Panc1 (cell line): ENCODE measurements at regions not wholly inside any gene's neighbourhood (a gene's known extent, or its start where the extent isn't known, plus 50 kb on each side); places are given as distances from the start of the nearest gene placed in this dataset.

ENCODE experiments used
- ATAC-seq: fragments of 200-7000 bp; cut with Tn5 transposase; 2 replicates; pipeline ENCODE4 v1.9.1; 2020; ENCODE audit warnings: mild to moderate bottlenecking, moderate library complexity
- BruUV-seq: library from RNA; stranded (reverse); fragments of 400-500 nt; replicated peaks from 2 replicates; lab custom pipeline; 2021; lab: Mats Ljungman, UMichigan
- CTCF ChIA-PET: fragments of 300-600 bp; sonication (Branson Sonifier 250); formaldehyde crosslinking; loops from one replicate; lab custom pipeline; 2022; ENCODE audit warnings: antibody characterized with exemption; lab: Charles Lee
- POLR2A ChIA-PET: fragments of 300-600 bp; sonication (Branson Sonifier 250); formaldehyde crosslinking; loops from one replicate; lab custom pipeline; 2022; ENCODE audit warnings: antibody characterized with exemption; lab: Charles Lee
- DNase-seq: peaks from one replicate; pipeline ENCODE4 v3.0.0-alpha.2; 2010; ENCODE audit warnings: low read depth, low spot score
- H3K27ac ChIP-seq: 2 replicates; pipeline ENCODE4 v1.5.1; 2011; ENCODE audit warnings: mild to moderate bottlenecking, low read length, inconsistent platforms
- H3K27me3 ChIP-seq: fragments of 200-500 bp; sonication (Bioruptor generic); 2 replicates; pipeline ENCODE4 v1.6.0; 2014; ENCODE audit warnings: low read length, inconsistent platforms; ENCODE audit not compliant: control insufficient read depth, insufficient read depth
- H3K36me3 ChIP-seq: fragments of 200-500 bp; sonication (Bioruptor generic); 2 replicates; pipeline ENCODE4 v1.5.1; 2014; ENCODE audit warnings: inconsistent platforms, mild to moderate bottlenecking, low read length, moderate library complexity; ENCODE audit not compliant: control insufficient read depth, insufficient read depth
- H3K4me1 ChIP-seq: 2 replicates; pipeline ENCODE4 v1.5.1; 2011; ENCODE audit warnings: inconsistent platforms, mild to moderate bottlenecking, low read length, moderate library complexity; ENCODE audit not compliant: control insufficient read depth, insufficient read depth
- H3K4me3 ChIP-seq, 2 experiments: 2 replicates each; pipeline ENCODE4 v1.5.1; 2011 to 2012; ENCODE audit warnings: low read depth in 2 of 2, low read length in 2 of 2, mild to moderate bottlenecking in 2 of 2, inconsistent platforms in 1 of 2, moderate library complexity in 1 of 2
- H3K9me3 ChIP-seq: fragments of 200-500 bp; sonication (Bioruptor generic); 2 replicates; pipeline ENCODE4 v1.5.1; 2014; ENCODE audit warnings: low read depth, mild to moderate bottlenecking, inconsistent platforms, low read length, moderate library complexity; ENCODE audit not compliant: control insufficient read depth, insufficient read depth
- POLR2AphosphoS5 ChIP-seq: IDR thresholded peaks from 2 replicates; pipeline ENCODE4 v1.6.1; 2012; ENCODE audit warnings: mild to moderate bottlenecking, low read depth, low read length, moderate library complexity
- SIN3A ChIP-seq: IDR thresholded peaks from 2 replicates; pipeline ENCODE4 v1.6.1; 2012; ENCODE audit warnings: low read depth, mild to moderate bottlenecking, low read length, moderate library complexity, borderline replicate concordance; ENCODE audit not compliant: insufficient read depth
- TCF7L2 ChIP-seq: IDR thresholded peaks from 2 replicates; pipeline ENCODE4 v1.6.1; 2011; ENCODE audit warnings: mild to moderate bottlenecking, low read depth, low read length, inconsistent platforms
- in situ Hi-C: cut with HindIII; loops from 2 replicates; pipeline ENCODE4 v1.10.0; 2016; ENCODE audit warnings: low sequenced_read_pairs, low pct_unique_long_range_greater_than_20kb
- intact Hi-C: fragments of 100-400 bp; cut with micrococcal nuclease; formaldehyde crosslinking; loops from one replicate; pipeline ENCODE4 v1.10.0; 2022; ENCODE audit not compliant: unreplicated experiment
- TF ChIP-seq, protein P1 (sequence below), 2 experiments: IDR thresholded peaks; 2 replicates each; pipeline ENCODE4 v1.6.1; 2011 to 2012; ENCODE audit warnings: low read depth in 2 of 2, control low read depth in 1 of 2, low read length in 1 of 2, mild to moderate bottlenecking in 1 of 2, moderate library complexity in 1 of 2; ENCODE audit not compliant: insufficient read depth in 1 of 2
- TF ChIP-seq, protein P2 (sequence below): fragments of 450-650 bp; IDR thresholded peaks from 2 replicates; pipeline ENCODE4 v1.5.1; 2017; ENCODE audit warnings: mild to moderate bottlenecking

DNA sequence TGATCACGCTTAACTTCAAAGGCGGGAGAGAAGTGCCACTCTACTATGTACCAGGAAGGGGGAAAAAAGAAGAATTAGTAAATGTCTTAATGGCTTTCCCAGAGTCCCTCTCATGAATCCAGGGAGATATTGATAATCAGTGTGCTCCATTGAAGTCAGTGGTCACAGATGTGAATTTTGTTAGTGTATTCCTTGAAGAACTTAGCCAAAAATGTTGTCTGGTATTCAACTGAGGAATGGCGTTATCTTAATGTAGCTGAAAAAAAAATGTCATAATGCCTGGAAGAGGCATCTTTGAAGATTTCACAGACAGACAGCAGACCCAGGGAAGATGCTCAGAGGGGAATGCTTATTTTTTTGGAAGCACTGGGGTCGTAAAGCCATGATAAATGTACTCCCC lies 250.4 kb downstream of the WDR11 start:
- intact Hi-C loops (no loop called here), in situ Hi-C loops (no loop called here)
- ATAC-seq (no peak), DNase-seq (no peak)
- Histone ChIP-seq H3K4me3 (no peak overlapping the region), H3K4me1 (no peaks in the 10 kb centered on the region), H3K9me3 (no peaks in the 10 kb centered on the region), H3K27me3 (peaks cover 6% of the 10 kb centered on the region; the same call in 1 of the 2 replicates), H3K36me3 (no peaks in the 10 kb centered on the region), H3K27ac (no peak overlapping the region)
- POLR2A ChIA-PET = no interaction called here
- TF ChIP-seq, protein P1, sequence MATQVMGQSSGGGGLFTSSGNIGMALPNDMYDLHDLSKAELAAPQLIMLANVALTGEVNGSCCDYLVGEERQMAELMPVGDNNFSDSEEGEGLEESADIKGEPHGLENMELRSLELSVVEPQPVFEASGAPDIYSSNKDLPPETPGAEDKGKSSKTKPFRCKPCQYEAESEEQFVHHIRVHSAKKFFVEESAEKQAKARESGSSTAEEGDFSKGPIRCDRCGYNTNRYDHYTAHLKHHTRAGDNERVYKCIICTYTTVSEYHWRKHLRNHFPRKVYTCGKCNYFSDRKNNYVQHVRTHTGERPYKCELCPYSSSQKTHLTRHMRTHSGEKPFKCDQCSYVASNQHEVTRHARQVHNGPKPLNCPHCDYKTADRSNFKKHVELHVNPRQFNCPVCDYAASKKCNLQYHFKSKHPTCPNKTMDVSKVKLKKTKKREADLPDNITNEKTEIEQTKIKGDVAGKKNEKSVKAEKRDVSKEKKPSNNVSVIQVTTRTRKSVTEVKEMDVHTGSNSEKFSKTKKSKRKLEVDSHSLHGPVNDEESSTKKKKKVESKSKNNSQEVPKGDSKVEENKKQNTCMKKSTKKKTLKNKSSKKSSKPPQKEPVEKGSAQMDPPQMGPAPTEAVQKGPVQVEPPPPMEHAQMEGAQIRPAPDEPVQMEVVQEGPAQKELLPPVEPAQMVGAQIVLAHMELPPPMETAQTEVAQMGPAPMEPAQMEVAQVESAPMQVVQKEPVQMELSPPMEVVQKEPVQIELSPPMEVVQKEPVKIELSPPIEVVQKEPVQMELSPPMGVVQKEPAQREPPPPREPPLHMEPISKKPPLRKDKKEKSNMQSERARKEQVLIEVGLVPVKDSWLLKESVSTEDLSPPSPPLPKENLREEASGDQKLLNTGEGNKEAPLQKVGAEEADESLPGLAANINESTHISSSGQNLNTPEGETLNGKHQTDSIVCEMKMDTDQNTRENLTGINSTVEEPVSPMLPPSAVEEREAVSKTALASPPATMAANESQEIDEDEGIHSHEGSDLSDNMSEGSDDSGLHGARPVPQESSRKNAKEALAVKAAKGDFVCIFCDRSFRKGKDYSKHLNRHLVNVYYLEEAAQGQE (IDR thresholded peaks at IDR 0.05; ENCODE audit: insufficient read depth in 1 of 2, low read depth in 2 of 2, low read length in 1 of 2) = no peak
- TF ChIP-seq SIN3A (no peak), TCF7L2 (no peak), POLR2AphosphoS5 (no peak)
- TF ChIP-seq, protein P2, sequence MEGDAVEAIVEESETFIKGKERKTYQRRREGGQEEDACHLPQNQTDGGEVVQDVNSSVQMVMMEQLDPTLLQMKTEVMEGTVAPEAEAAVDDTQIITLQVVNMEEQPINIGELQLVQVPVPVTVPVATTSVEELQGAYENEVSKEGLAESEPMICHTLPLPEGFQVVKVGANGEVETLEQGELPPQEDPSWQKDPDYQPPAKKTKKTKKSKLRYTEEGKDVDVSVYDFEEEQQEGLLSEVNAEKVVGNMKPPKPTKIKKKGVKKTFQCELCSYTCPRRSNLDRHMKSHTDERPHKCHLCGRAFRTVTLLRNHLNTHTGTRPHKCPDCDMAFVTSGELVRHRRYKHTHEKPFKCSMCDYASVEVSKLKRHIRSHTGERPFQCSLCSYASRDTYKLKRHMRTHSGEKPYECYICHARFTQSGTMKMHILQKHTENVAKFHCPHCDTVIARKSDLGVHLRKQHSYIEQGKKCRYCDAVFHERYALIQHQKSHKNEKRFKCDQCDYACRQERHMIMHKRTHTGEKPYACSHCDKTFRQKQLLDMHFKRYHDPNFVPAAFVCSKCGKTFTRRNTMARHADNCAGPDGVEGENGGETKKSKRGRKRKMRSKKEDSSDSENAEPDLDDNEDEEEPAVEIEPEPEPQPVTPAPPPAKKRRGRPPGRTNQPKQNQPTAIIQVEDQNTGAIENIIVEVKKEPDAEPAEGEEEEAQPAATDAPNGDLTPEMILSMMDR = no peak
- BruUV-seq = no TSS peak
- CTCF ChIA-PET = no interaction called here

- CTCF ChIA-PET = no interaction called here
- in situ Hi-C loops = no loop called here
These were observed 251.5 kb downstream of the WDR11 start for GRCh38 chr10:121102706-121103105.

More at GRCh38 chr10:121102706-121103105, 251.5 kb downstream of the WDR11 start:
- DNase-seq (no peak), ATAC-seq (no peak)
- Histone ChIP-seq H3K4me1 (no peaks in the 10 kb centered on the region), H3K36me3 (no peaks in the 10 kb centered on the region), H3K27ac (no peak overlapping the region), H3K9me3 (no peaks in the 10 kb centered on the region), H3K4me3 (no peak overlapping the region), H3K27me3 (peaks cover 6% of the 10 kb centered on the region; the same call in 1 of the 2 replicates)
- POLR2A ChIA-PET = no interaction called here
- no TSS peak for BruUV-seq
- intact Hi-C loops = no loop called here
- TF ChIP-seq, protein P1 (IDR thresholded peaks at IDR 0.05; ENCODE audit: insufficient read depth in 1 of 2, low read depth in 2 of 2, low read length in 1 of 2) = no peak
- TF ChIP-seq, protein P2 = no peak
- TF ChIP-seq SIN3A = no peak
- no peak for TF ChIP-seq POLR2AphosphoS5
- no peak for TF ChIP-seq TCF7L2
